Posterior vena cava (tissue), 2 donors: ENCODE measurements at regions not wholly inside any gene's neighbourhood (a gene's known extent, or its start where the extent isn't known, plus 50 kb on each side); places are given as distances from the start of the nearest gene placed in this dataset.
"Not testable (repeated sequence)": the region's sequence is repeated elsewhere in the genome, so short reads cannot be mapped to it uniquely, and the experiment has no call there.

Source experiments
- DNase-seq: peaks from one replicate; pipeline ENCODE4 v3.0.0-alpha.2; 2020; ENCODE audit warnings: low spot score
- intact Hi-C, 2 donors: fragments of 100-400 bp; cut with DNase I; formaldehyde crosslinking; loops; one replicate each; pipeline versions ENCODE4 v1.14.1 to v1.14.2; 2022 to 2023
- donor health status: DM: yes; HTN: yes; CAD: no.
- donor health status: DM: yes; HTN: yes; CAD: no.

GRCh38 chr3:109877616-109878015 lies 540.3 kb upstream of the DPPA4 start:
- intact Hi-C loops, DNase-seq: not testable (repeated sequence)

- DNase-seq, result no peak
- intact Hi-C loops, result loop anchor here in 1 of 2 donors (2.0 kb wide), 1 partner anchor 17 kb away; no protein-coding TSS in a partner anchor
Measured at GRCh38 chr3:109882144-109882543, 544.8 kb upstream of the DPPA4 start.

- DNase-seq, result no peak
- intact Hi-C loops, result no loop called here
Measured at GRCh38 chr3:109887293-109887692, 549.9 kb upstream of the DPPA4 start.

GRCh38 chr3:109888026-109888425 lies 550.7 kb upstream of the DPPA4 start:
- intact Hi-C loops, result no loop called here

GRCh38 chr3:109897734-109898133 lies 560.4 kb upstream of the DPPA4 start:
- no peak for DNase-seq
- intact Hi-C loops, result loop anchor here in 1 of 2 donors (2.0 kb wide), 1 partner anchor 15 kb away; no protein-coding TSS in a partner anchor

More at GRCh38 chr3:109888026-109888425, 550.7 kb upstream of the DPPA4 start:
- DNase-seq, result no peak

- DNase-seq, result no peak
Measured at GRCh38 chr3:109899925-109900324, 562.6 kb upstream of the DPPA4 start.

GRCh38 chr3:109900783-109901182 lies 563.4 kb upstream of the DPPA4 start:
- intact Hi-C loops, result no loop called here
- no peak for DNase-seq

More at GRCh38 chr3:109899925-109900324, 562.6 kb upstream of the DPPA4 start:
- intact Hi-C loops, result loop anchor here in 1 of 2 donors (2.0 kb wide), 1 partner anchor 17 kb away; no protein-coding TSS in a partner anchor

GRCh38 chr3:109902549-109902948 lies 565.2 kb upstream of the DPPA4 start:
- intact Hi-C loops, result no loop called here
- DNase-seq, result no peak

GRCh38 chr3:109903100-109903499 lies 565.8 kb upstream of the DPPA4 start:
- DNase-seq, result no peak
- intact Hi-C loops, result no loop called here

GRCh38 chr3:109910772-109911171 lies 573.4 kb upstream of the DPPA4 start:
- intact Hi-C loops, result no loop called here
- no peak for DNase-seq

GRCh38 chr3:109918740-109919139 lies 581.4 kb upstream of the DPPA4 start:
- intact Hi-C loops, result no loop called here
- no peak for DNase-seq

GRCh38 chr3:109920749-109921148 lies 583.4 kb upstream of the DPPA4 start:
- no peak for DNase-seq
- intact Hi-C loops, result no loop called here

GRCh38 chr3:109921509-109921908 lies 584.2 kb upstream of the DPPA4 start:
- intact Hi-C loops, result no loop called here
- no peak for DNase-seq

GRCh38 chr3:109922856-109923255 lies 585.5 kb upstream of the DPPA4 start:
- intact Hi-C loops, result no loop called here
- DNase-seq, result no peak

- intact Hi-C loops, result no loop called here
- no peak for DNase-seq
Measured at GRCh38 chr3:109923431-109923830, 586.1 kb upstream of the DPPA4 start.

- DNase-seq, result no peak
- intact Hi-C loops, result no loop called here
Measured at GRCh38 chr3:109924196-109924595, 586.9 kb upstream of the DPPA4 start.

- intact Hi-C loops, result no loop called here
- no peak for DNase-seq
Measured at GRCh38 chr3:109926376-109926775, 589.0 kb upstream of the DPPA4 start.

GRCh38 chr3:109927161-109927560 lies 589.8 kb upstream of the DPPA4 start:
- intact Hi-C loops, result no loop called here
- DNase-seq, result no peak

GRCh38 chr3:109927726-109928125 lies 590.4 kb upstream of the DPPA4 start:
- intact Hi-C loops, result no loop called here
- no peak for DNase-seq

- intact Hi-C loops, result no loop called here
- DNase-seq, result no peak
Measured at GRCh38 chr3:109930582-109930981, 593.2 kb upstream of the DPPA4 start.

GRCh38 chr3:109933576-109933975 lies 596.2 kb upstream of the DPPA4 start:
- intact Hi-C loops, result no loop called here
- DNase-seq, result no peak

- no peak for DNase-seq
- intact Hi-C loops, result no loop called here
Measured at GRCh38 chr3:109939817-109940216, 602.5 kb upstream of the DPPA4 start.
